Fibroblast of lung (primary cell): ENCODE measurements at regions not wholly inside any gene's neighbourhood (a gene's known extent, or its start where the extent isn't known, plus 50 kb on each side); places are given as distances from the start of the nearest gene placed in this dataset.

ENCODE experiments used
- CTCF ChIP-seq, 2 donors: IDR thresholded peaks in 1 of 2; conservative IDR thresholded peaks in 1 of 2; 1 replicate in 1 of 2; 2 replicates in 1 of 2; pipeline ENCODE4 v1.5.1; 2011 to 2012; ENCODE audit warnings: low read length in 2 of 2, control low read depth in 1 of 2, inconsistent platforms in 1 of 2, low read depth in 1 of 2, mild to moderate bottlenecking in 1 of 2
- EZH2 ChIP-seq: IDR thresholded peaks from 2 replicates; pipeline ENCODE4 v1.5.1; 2012; ENCODE audit warnings: low read length, control low read depth, mild to moderate bottlenecking; ENCODE audit errors: missing control alignments

- TF ChIP-seq CTCF (conservative IDR thresholded peaks at IDR 0.05 in 1 of 2, IDR thresholded peaks at IDR 0.05 in 1 of 2; ENCODE audit: low read depth in 1 of 2, low read length in 2 of 2) = peak in 1 of 2 donors; percentile 1
- no peak for TF ChIP-seq EZH2
These were observed 823.4 kb upstream of the GJE1 start for GRCh38 chr6:141309295-141309694.
